ENCODE measurements at regions not wholly inside any gene's neighbourhood (a gene's known extent, or its start where the extent isn't known, plus 50 kb on each side); places are given as distances from the start of the nearest gene placed in this dataset.
A peak's percentile ranks its signal among the peaks of the same experiment; 100 is the strongest.

DNA sequence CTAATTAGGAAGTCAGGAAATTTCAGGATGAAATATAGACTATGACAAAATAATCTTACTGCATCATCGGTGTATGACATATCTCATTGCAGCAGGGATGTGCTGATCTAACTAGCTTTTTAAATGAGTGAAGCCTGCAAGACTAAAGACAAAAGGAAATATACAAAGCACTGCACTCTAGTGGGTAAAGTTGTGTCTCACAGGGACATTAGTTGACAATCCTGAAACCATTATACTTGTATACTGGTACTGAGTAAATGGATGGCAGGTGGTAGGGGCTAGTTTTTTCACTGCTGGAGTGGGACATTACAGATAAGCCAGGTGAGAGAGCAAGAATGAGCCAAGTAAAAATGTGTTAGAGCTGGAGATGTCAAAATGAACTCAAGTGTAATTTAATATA, 317.5 kb upstream of the RAB6C start (continued):
- TF ChIP-seq, protein P1, sequence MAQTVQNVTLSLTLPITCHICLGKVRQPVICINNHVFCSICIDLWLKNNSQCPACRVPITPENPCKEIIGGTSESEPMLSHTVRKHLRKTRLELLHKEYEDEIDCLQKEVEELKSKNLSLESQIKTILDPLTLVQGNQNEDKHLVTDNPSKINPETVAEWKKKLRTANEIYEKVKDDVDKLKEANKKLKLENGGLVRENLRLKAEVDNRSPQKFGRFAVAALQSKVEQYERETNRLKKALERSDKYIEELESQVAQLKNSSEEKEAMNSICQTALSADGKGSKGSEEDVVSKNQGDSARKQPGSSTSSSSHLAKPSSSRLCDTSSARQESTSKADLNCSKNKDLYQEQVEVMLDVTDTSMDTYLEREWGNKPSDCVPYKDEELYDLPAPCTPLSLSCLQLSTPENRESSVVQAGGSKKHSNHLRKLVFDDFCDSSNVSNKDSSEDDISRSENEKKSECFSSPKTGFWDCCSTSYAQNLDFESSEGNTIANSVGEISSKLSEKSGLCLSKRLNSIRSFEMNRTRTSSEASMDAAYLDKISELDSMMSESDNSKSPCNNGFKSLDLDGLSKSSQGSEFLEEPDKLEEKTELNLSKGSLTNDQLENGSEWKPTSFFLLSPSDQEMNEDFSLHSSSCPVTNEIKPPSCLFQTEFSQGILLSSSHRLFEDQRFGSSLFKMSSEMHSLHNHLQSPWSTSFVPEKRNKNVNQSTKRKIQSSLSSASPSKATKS (CRISPR knock-in tag; IDR thresholded peaks at IDR 0.05), result no peak
- no peak for TF ChIP-seq SAP30 (IDR thresholded peaks at IDR 0.05; ENCODE audit: borderline replicate concordance, insufficient read depth, low read depth, low read length, poor library complexity, severe bottlenecking)
- TF ChIP-seq ZNF436 (CRISPR knock-in tag; IDR thresholded peaks at IDR 0.05), result no peak
- TF ChIP-seq ZKSCAN1 (IDR thresholded peaks at IDR 0.05; ENCODE audit: low read depth, low read length), result no peak

DNA sequence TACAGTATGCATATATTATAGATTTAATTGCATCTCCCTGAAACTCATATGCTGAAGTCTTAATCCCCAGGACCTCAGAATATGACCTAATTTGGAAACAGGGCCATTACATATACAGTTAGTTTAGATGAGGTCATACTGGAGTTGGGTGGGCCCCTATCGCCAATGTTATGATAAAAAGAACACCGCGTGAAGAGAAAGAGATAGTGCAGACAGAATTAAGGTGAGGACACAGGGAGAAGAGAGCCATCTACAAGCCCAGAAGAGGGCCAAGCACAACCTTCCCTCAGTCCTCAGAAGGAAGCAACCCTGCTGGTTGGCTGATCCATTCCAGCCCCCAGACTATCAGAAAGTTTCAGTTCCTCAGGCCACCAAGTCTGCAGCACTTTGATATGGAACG, 311.9 kb upstream of the RAB6C start:
- in situ Hi-C loops (cut with MboI), result no loop called here
- no peaks in the 10 kb centered on the region for H3K79me2 ChIP-seq (ENCODE audit: control insufficient read depth, insufficient read depth, low read length)
- FAIRE-seq, result no peak
- intact Hi-C loops (cut with micrococcal nuclease), result no loop called here
- 1% methylated on average over 4 of the region's 4 CpGs for WGBS (ENCODE audit: insufficient coverage, low coverage, missing lambda C conversion rate)
- TF ChIP-seq CBFA2T3 (IDR thresholded peaks at IDR 0.05), result peak; percentile 33; the same call in 1 of the 2 replicates
- peak; percentile 34; the same call in 1 of the 2 replicates for TF ChIP-seq TAL1 (IDR thresholded peaks at IDR 0.05)
- 0 out of 2 replicates have a peak, but pooled peaks have one; percentile 14 for TF ChIP-seq CBFA2T2 (conservative IDR thresholded peaks at IDR 0.05)
- no peak for TF ChIP-seq YBX1 (IDR thresholded peaks at IDR 0.05)
- ChIA-PET POLR2A (no interaction called here), CTCF (ENCODE audit: low intra/inter-chr PET ratio) (no interaction called here)
- BruUV-seq (replicated peaks), result no TSS peak
- H3K4me3 ChIP-seq, result no peak overlapping the region
- H3K9ac ChIP-seq (ENCODE audit: insufficient read depth in 1 of 2, low read depth in 2 of 2, low read length in 2 of 2), result no peak overlapping the region
- no peaks in the 10 kb centered on the region for H3K9me3 ChIP-seq (replicated peaks; ENCODE audit: control insufficient read depth, insufficient read depth, low read depth, low read length)
- no peaks in the 10 kb centered on the region for H3K4me1 ChIP-seq (replicated peaks in 1 of 2; ENCODE audit: control insufficient read depth in 2 of 2, insufficient read depth in 2 of 2, low read length in 2 of 2)
- H3K36me3 ChIP-seq (ENCODE audit: control insufficient read depth, insufficient read depth, low read length), result no peaks in the 10 kb centered on the region
- H4K20me1 ChIP-seq (replicated peaks; ENCODE audit: control insufficient read depth, insufficient read depth, low read length), result no peaks in the 10 kb centered on the region
- ATAC-seq, result peak; percentile 57; the same call in 2 of the 3 replicates
- H3K27ac ChIP-seq (ENCODE audit: extremely low read depth, low read depth, low read length), result no peak overlapping the region
- H2AFZ ChIP-seq (ENCODE audit: low read depth, low read length), result no peak overlapping the region
- no peaks in the 10 kb centered on the region; a peak in 2 of 5 replicates for H3K27me3 ChIP-seq (ENCODE audit: control insufficient read depth in 2 of 2, insufficient read depth in 2 of 2, low read length in 2 of 2)
- no peaks in the 10 kb centered on the region for H3K9me1 ChIP-seq (ENCODE audit: control insufficient read depth, insufficient read depth, low read length)
- H3K4me2 ChIP-seq (ENCODE audit: insufficient read depth, low read length), result no peak overlapping the region
- DNase-seq (ENCODE audit: extremely low read depth in 1 of 4, low spot score in 3 of 4), result peak; percentile 11 to 26 (median 16)
